ENCODE measurements at regions not wholly inside any gene's neighbourhood (a gene's known extent, or its start where the extent isn't known, plus 50 kb on each side); places are given as distances from the start of the nearest gene placed in this dataset.
A peak's percentile ranks its signal among the peaks of the same experiment; 100 is the strongest.

GRCh38 chr17:59491353-59492090 is 73.9 kb upstream of the DHX40 start:
- DNase-seq = no peak
- Histone ChIP-seq H4K20me1 (ENCODE audit: insufficient read depth, low read length) (no peaks in the 10 kb centered on the region), H3K27me3 (replicated peaks; ENCODE audit: insufficient read depth, low read length) (no peaks in the 10 kb centered on the region), H3F3A (ENCODE audit: insufficient read depth, low read length) (no peaks in the 10 kb centered on the region), H3K4me3 (ENCODE audit: low read length) (no peak overlapping the region), H3K79me2 (ENCODE audit: low read length) (no peaks in the 10 kb centered on the region), H3K36me3 (replicated peaks; ENCODE audit: insufficient read depth, low read length) (no peaks in the 10 kb centered on the region), H3K4me2 (ENCODE audit: low read depth, low read length) (peak overlapping the region; percentile 17; the same call in 1 of the 2 replicates), H2AFZ (ENCODE audit: low read length) (no peak overlapping the region), H3K27ac (ENCODE audit: low read length) (no peak overlapping the region), H3K9ac (ENCODE audit: low read length) (no peak overlapping the region), H3K9me2 (replicated peaks; ENCODE audit: insufficient read depth, low read length) (no peaks in the 10 kb centered on the region), H3K9me3 (replicated peaks; ENCODE audit: insufficient read depth, low read length) (no peaks in the 10 kb centered on the region; the same call in 1 of the 2 replicates), H3K4me1 (ENCODE audit: low read length) (peaks cover 6% of the 10 kb centered on the region; the same call in 1 of the 2 replicates)
- TF ChIP-seq EZH2 (optimal IDR thresholded peaks at IDR 0.05; ENCODE audit: low read depth, low read length) = no peak
- no peak for TF ChIP-seq CTCF (IDR thresholded peaks at IDR 0.05; ENCODE audit: low read length)
- no peak for TF ChIP-seq EZH2phosphoT487 (IDR thresholded peaks at IDR 0.05; ENCODE audit: low read length)

- Histone ChIP-seq H3K9ac (ENCODE audit: low read length) (no peak overlapping the region), H3K36me3 (replicated peaks; ENCODE audit: insufficient read depth, low read length) (no peaks in the 10 kb centered on the region), H3K9me3 (replicated peaks; ENCODE audit: insufficient read depth, low read length) (no peaks in the 10 kb centered on the region; the same call in 1 of the 2 replicates), H3K9me2 (replicated peaks; ENCODE audit: insufficient read depth, low read length) (no peaks in the 10 kb centered on the region), H4K20me1 (ENCODE audit: insufficient read depth, low read length) (no peaks in the 10 kb centered on the region), H3K4me1 (ENCODE audit: low read length) (peaks cover 6% of the 10 kb centered on the region; the same call in 1 of the 2 replicates), H3F3A (ENCODE audit: insufficient read depth, low read length) (no peaks in the 10 kb centered on the region), H2AFZ (ENCODE audit: low read length) (no peak overlapping the region), H3K27me3 (replicated peaks; ENCODE audit: insufficient read depth, low read length) (no peaks in the 10 kb centered on the region), H3K4me3 (ENCODE audit: low read length) (no peak overlapping the region), H3K4me2 (ENCODE audit: low read depth, low read length) (peak overlapping the region; percentile 17; the same call in 1 of the 2 replicates), H3K27ac (ENCODE audit: low read length) (no peak overlapping the region), H3K79me2 (ENCODE audit: low read length) (no peaks in the 10 kb centered on the region)
- TF ChIP-seq CTCF (IDR thresholded peaks at IDR 0.05; ENCODE audit: low read length) = no peak
- no peak for TF ChIP-seq EZH2 (optimal IDR thresholded peaks at IDR 0.05; ENCODE audit: low read depth, low read length)
- no peak for TF ChIP-seq EZH2phosphoT487 (IDR thresholded peaks at IDR 0.05; ENCODE audit: low read length)
- no peak for DNase-seq
These were observed 73.3 kb upstream of the DHX40 start for GRCh38 chr17:59492091-59492451.

- Histone ChIP-seq H3K9ac (ENCODE audit: low read length) (no peak overlapping the region), H3K36me3 (replicated peaks; ENCODE audit: insufficient read depth, low read length) (no peaks in the 10 kb centered on the region), H3F3A (ENCODE audit: insufficient read depth, low read length) (no peaks in the 10 kb centered on the region), H3K4me3 (ENCODE audit: low read length) (no peak overlapping the region), H3K9me3 (replicated peaks; ENCODE audit: insufficient read depth, low read length) (no peaks in the 10 kb centered on the region; the same call in 1 of the 2 replicates), H3K9me2 (replicated peaks; ENCODE audit: insufficient read depth, low read length) (no peaks in the 10 kb centered on the region), H2AFZ (ENCODE audit: low read length) (no peak overlapping the region), H4K20me1 (ENCODE audit: insufficient read depth, low read length) (no peaks in the 10 kb centered on the region), H3K27ac (ENCODE audit: low read length) (no peak overlapping the region), H3K27me3 (replicated peaks; ENCODE audit: insufficient read depth, low read length) (no peaks in the 10 kb centered on the region), H3K4me2 (ENCODE audit: low read depth, low read length) (no peak overlapping the region), H3K79me2 (ENCODE audit: low read length) (no peaks in the 10 kb centered on the region), H3K4me1 (ENCODE audit: low read length) (peaks cover 6% of the 10 kb centered on the region; the same call in 1 of the 2 replicates)
- no peak for TF ChIP-seq EZH2 (optimal IDR thresholded peaks at IDR 0.05; ENCODE audit: low read depth, low read length)
- TF ChIP-seq CTCF (IDR thresholded peaks at IDR 0.05; ENCODE audit: low read length) = no peak
- TF ChIP-seq EZH2phosphoT487 (IDR thresholded peaks at IDR 0.05; ENCODE audit: low read length) = no peak
- DNase-seq = no peak
These were observed 71.5 kb upstream of the DHX40 start for GRCh38 chr17:59493867-59494266.

All from MM.1S (cell line).